ENCODE measurements at regions not wholly inside any gene's neighbourhood (a gene's known extent, or its start where the extent isn't known, plus 50 kb on each side); places are given as distances from the start of the nearest gene placed in this dataset.
"Not testable (repeated sequence)": the region's sequence is repeated elsewhere in the genome, so short reads cannot be mapped to it uniquely, and the experiment has no call there.

GRCh38 chrX:1025413-1025812, 187.0 kb downstream of the CRLF2 start:
- Histone ChIP-seq H3K79me2 (ENCODE audit: low read length) (no peaks in the 10 kb centered on the region), H3K4me1 (ENCODE audit: insufficient read depth, low read length) (no peaks in the 10 kb centered on the region), H3K9me2 (replicated peaks; ENCODE audit: low read length) (no peaks in the 10 kb centered on the region), H3K9me3 (ENCODE audit: low read length) (no peaks in the 10 kb centered on the region), H3K4me2 (ENCODE audit: low read length) (no peak overlapping the region), H4K20me1 (ENCODE audit: low read length) (no peaks in the 10 kb centered on the region), H3K9ac (ENCODE audit: low read length) (no peak overlapping the region), H3K27me3 (ENCODE audit: low read length) (peaks cover 26% of the 10 kb centered on the region), H3K4me3 (ENCODE audit: low read length) (no peak overlapping the region), H3F3A (ENCODE audit: low read length, unreplicated experiment) (no peaks in the 10 kb centered on the region), H2AFZ (ENCODE audit: low read length) (no peak overlapping the region), H3K27ac (ENCODE audit: low read length) (no peak overlapping the region), H3K36me3 (ENCODE audit: low read depth, low read length) (no peaks in the 10 kb centered on the region)
- BruUV-seq (replicated peaks): no TSS peak
- CTCF ChIA-PET: no interaction called here
- ATAC-seq: no peak
- TF ChIP-seq EZH2phosphoT487 (IDR thresholded peaks at IDR 0.05; ENCODE audit: borderline replicate concordance, low read length) (no peak), EZH2 (IDR thresholded peaks at IDR 0.05; ENCODE audit: low read length, unreplicated experiment) (no peak)
- TF ChIP-seq, protein P1, sequence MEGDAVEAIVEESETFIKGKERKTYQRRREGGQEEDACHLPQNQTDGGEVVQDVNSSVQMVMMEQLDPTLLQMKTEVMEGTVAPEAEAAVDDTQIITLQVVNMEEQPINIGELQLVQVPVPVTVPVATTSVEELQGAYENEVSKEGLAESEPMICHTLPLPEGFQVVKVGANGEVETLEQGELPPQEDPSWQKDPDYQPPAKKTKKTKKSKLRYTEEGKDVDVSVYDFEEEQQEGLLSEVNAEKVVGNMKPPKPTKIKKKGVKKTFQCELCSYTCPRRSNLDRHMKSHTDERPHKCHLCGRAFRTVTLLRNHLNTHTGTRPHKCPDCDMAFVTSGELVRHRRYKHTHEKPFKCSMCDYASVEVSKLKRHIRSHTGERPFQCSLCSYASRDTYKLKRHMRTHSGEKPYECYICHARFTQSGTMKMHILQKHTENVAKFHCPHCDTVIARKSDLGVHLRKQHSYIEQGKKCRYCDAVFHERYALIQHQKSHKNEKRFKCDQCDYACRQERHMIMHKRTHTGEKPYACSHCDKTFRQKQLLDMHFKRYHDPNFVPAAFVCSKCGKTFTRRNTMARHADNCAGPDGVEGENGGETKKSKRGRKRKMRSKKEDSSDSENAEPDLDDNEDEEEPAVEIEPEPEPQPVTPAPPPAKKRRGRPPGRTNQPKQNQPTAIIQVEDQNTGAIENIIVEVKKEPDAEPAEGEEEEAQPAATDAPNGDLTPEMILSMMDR (conservative IDR thresholded peaks at IDR 0.05; ENCODE audit: low read depth, low read length): no peak
- DNase-seq: no peak
- POLR2A ChIA-PET (ENCODE audit: unreplicated experiment): no interaction called here
- intact Hi-C loops (cut with micrococcal nuclease): no loop called here

- Histone ChIP-seq H4K20me1 (ENCODE audit: low read length) (no peaks in the 10 kb centered on the region), H3K79me2 (ENCODE audit: low read length) (no peaks in the 10 kb centered on the region), H2AFZ (ENCODE audit: low read length) (no peak overlapping the region), H3K4me3 (ENCODE audit: low read length) (no peak overlapping the region), H3K9me3 (ENCODE audit: low read length) (no peaks in the 10 kb centered on the region), H3K9ac (ENCODE audit: low read length) (no peak overlapping the region), H3K27ac (ENCODE audit: low read length) (no peak overlapping the region), H3K4me2 (ENCODE audit: low read length) (no peak overlapping the region), H3F3A (ENCODE audit: low read length, unreplicated experiment) (no peaks in the 10 kb centered on the region), H3K9me2 (replicated peaks; ENCODE audit: low read length) (no peaks in the 10 kb centered on the region), H3K27me3 (ENCODE audit: low read length) (peaks cover 14% of the 10 kb centered on the region), H3K36me3 (ENCODE audit: low read depth, low read length) (no peaks in the 10 kb centered on the region), H3K4me1 (ENCODE audit: insufficient read depth, low read length) (no peaks in the 10 kb centered on the region)
- BruUV-seq (replicated peaks): no TSS peak
- no peak for DNase-seq
- intact Hi-C loops (cut with micrococcal nuclease): no loop called here
- ChIA-PET POLR2A (ENCODE audit: unreplicated experiment) (no interaction called here), CTCF (no interaction called here)
- no peak for ATAC-seq
- TF ChIP-seq EZH2 (IDR thresholded peaks at IDR 0.05; ENCODE audit: low read length, unreplicated experiment) (no peak), EZH2phosphoT487 (IDR thresholded peaks at IDR 0.05; ENCODE audit: borderline replicate concordance, low read length) (no peak)
- TF ChIP-seq, protein P1 (conservative IDR thresholded peaks at IDR 0.05; ENCODE audit: low read depth, low read length): no peak
These were observed 188.8 kb downstream of the CRLF2 start for GRCh38 chrX:1023676-1024075.

DNA sequence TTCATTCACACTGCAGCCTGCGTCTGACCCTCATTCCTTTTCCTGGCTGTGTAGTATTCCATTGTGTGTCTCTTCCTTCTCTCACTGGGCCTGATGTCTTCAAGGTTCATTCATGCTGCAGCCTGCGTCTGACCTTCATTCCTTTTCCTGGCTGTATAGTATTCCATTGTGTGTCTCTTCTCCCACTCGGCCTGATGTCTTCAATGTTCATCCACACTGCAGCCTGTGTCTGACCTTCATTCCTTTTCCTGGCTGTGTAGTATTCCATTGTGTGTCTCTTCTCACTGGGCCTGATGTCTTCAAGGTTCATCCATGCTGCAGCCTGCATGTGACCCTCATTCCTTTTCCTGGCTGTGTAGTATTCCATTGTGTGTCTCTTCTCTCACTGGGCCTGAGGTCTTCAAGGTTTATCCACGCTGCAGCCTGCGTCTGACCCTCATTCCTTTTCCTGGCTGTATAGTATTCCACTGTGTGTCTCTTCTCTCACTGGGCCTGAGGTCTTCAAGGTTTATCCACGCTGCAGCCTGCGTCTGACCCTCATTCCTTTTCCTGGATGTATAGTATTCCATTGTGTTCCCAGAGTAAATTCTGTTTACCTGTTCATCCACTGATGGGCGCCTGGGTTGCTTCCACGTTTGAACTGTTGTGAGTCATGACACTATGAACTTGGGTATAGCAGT, 191.0 kb downstream of the CRLF2 start:
- H3K4me3 ChIP-seq (ENCODE audit: low read length); H3K9me3 ChIP-seq (ENCODE audit: low read length); ATAC-seq; H3K9ac ChIP-seq (ENCODE audit: low read length); H3F3A ChIP-seq (ENCODE audit: low read length, unreplicated experiment); BruUV-seq (replicated peaks); H3K27ac ChIP-seq (ENCODE audit: low read length); POLR2A ChIA-PET (ENCODE audit: unreplicated experiment); H2AFZ ChIP-seq (ENCODE audit: low read length); H3K79me2 ChIP-seq (ENCODE audit: low read length); DNase-seq; H3K4me2 ChIP-seq (ENCODE audit: low read length); intact Hi-C loops (cut with micrococcal nuclease); H3K4me1 ChIP-seq (ENCODE audit: insufficient read depth, low read length); H3K36me3 ChIP-seq (ENCODE audit: low read depth, low read length); H4K20me1 ChIP-seq (ENCODE audit: low read length); H3K9me2 ChIP-seq (replicated peaks; ENCODE audit: low read length); CTCF ChIA-PET; H3K27me3 ChIP-seq (ENCODE audit: low read length): not testable (repeated sequence)

Measured in PC-3 (cell line).